Dendritic cell treated with granulocyte-macrophage colony-stimulating factor and Interleukin-4, amounts not matched to agents 40 ng/mL and 50 ng/mL, for 4 days (primary cell): ENCODE measurements at regions not wholly inside any gene's neighbourhood (a gene's known extent, or its start where the extent isn't known, plus 50 kb on each side); places are given as distances from the start of the nearest gene placed in this dataset.

ENCODE experiments used
- H3K27ac Mint-ChIP-seq: one replicate; pipeline ENCODE4 v1.8.0; 2022; ENCODE audit warnings: mild to moderate bottlenecking, mixed read lengths
- H3K27me3 Mint-ChIP-seq: one replicate; pipeline ENCODE4 v1.8.0; 2022; ENCODE audit warnings: mild to moderate bottlenecking, mixed read lengths
- H3K36me3 Mint-ChIP-seq: one replicate; pipeline ENCODE4 v1.8.0; 2022; ENCODE audit warnings: low read depth, mixed read lengths
- H3K4me1 Mint-ChIP-seq: one replicate; pipeline ENCODE4 v1.8.0; 2022; ENCODE audit warnings: low read depth, mixed read lengths
- H3K4me3 Mint-ChIP-seq: one replicate; pipeline ENCODE4 v1.8.0; 2022; ENCODE audit warnings: mild to moderate bottlenecking, moderate library complexity, mixed read lengths
- H3K9me3 Mint-ChIP-seq: one replicate; pipeline ENCODE4 v1.8.0; 2022; ENCODE audit warnings: mixed read lengths
- intact Hi-C: fragments of 100-400 bp; cut with micrococcal nuclease; formaldehyde crosslinking; loops from one replicate; pipeline ENCODE4 v1.15.0; 2022

GRCh38 chr2:173841110-173841509, 124.1 kb downstream of the SP3 start:
- H3K36me3 Mint-ChIP-seq, result no peaks in the 10 kb centered on the region
- no peaks in the 10 kb centered on the region for H3K4me1 Mint-ChIP-seq
- no peak overlapping the region for H3K4me3 Mint-ChIP-seq
- peaks cover 14% of the 10 kb centered on the region for H3K27me3 Mint-ChIP-seq
- H3K9me3 Mint-ChIP-seq, result no peaks in the 10 kb centered on the region
- intact Hi-C loops, result no loop called here
- H3K27ac Mint-ChIP-seq, result no peak overlapping the region

- intact Hi-C loops, result no loop called here
- no peaks in the 10 kb centered on the region for H3K9me3 Mint-ChIP-seq
- H3K4me1 Mint-ChIP-seq, result no peaks in the 10 kb centered on the region
- H3K36me3 Mint-ChIP-seq, result no peaks in the 10 kb centered on the region
- peaks cover 26% of the 10 kb centered on the region for H3K27me3 Mint-ChIP-seq
- H3K27ac Mint-ChIP-seq, result no peak overlapping the region
- H3K4me3 Mint-ChIP-seq, result no peak overlapping the region
Observed at GRCh38 chr2:173843526-173843925, 121.6 kb downstream of the SP3 start.

GRCh38 chr2:173851141-173851641, 114.0 kb downstream of the SP3 start:
- peaks cover 18% of the 10 kb centered on the region for H3K27me3 Mint-ChIP-seq
- no peak overlapping the region for H3K27ac Mint-ChIP-seq
- intact Hi-C loops, result no loop called here
- no peaks in the 10 kb centered on the region for H3K9me3 Mint-ChIP-seq
- no peak overlapping the region for H3K4me3 Mint-ChIP-seq
- no peaks in the 10 kb centered on the region for H3K4me1 Mint-ChIP-seq
- no peaks in the 10 kb centered on the region for H3K36me3 Mint-ChIP-seq

- intact Hi-C loops, result no loop called here
- Mint-ChIP-seq H3K9me3 (no peaks in the 10 kb centered on the region), H3K4me1 (peaks cover 7% of the 10 kb centered on the region), H3K36me3 (no peaks in the 10 kb centered on the region), H3K27ac (no peak overlapping the region), H3K4me3 (no peak overlapping the region), H3K27me3 (peaks cover 7% of the 10 kb centered on the region)
Observed at GRCh38 chr2:173854141-173854540, 111.0 kb downstream of the SP3 start.

- H3K27me3 Mint-ChIP-seq, result peaks cover 4% of the 10 kb centered on the region
- H3K27ac Mint-ChIP-seq, result no peak overlapping the region
- H3K36me3 Mint-ChIP-seq, result no peaks in the 10 kb centered on the region
- intact Hi-C loops, result no loop called here
- no peaks in the 10 kb centered on the region for H3K9me3 Mint-ChIP-seq
- H3K4me1 Mint-ChIP-seq, result peaks cover 11% of the 10 kb centered on the region
- no peak overlapping the region for H3K4me3 Mint-ChIP-seq
Observed at GRCh38 chr2:173854840-173855239, 110.3 kb downstream of the SP3 start.

- Mint-ChIP-seq H3K27ac (no peak overlapping the region), H3K36me3 (no peaks in the 10 kb centered on the region), H3K9me3 (no peaks in the 10 kb centered on the region), H3K27me3 (peaks cover 4% of the 10 kb centered on the region), H3K4me1 (peaks cover 20% of the 10 kb centered on the region), H3K4me3 (no peak overlapping the region)
- intact Hi-C loops, result no loop called here
Observed at GRCh38 chr2:173855661-173856060, 109.5 kb downstream of the SP3 start.
